ENCODE measurements at regions not wholly inside any gene's neighbourhood (a gene's known extent, or its start where the extent isn't known, plus 50 kb on each side); places are given as distances from the start of the nearest gene placed in this dataset.

- intact Hi-C loops (cut with micrococcal nuclease) = no loop called here
Observed at GRCh38 chr16:73544826-73545225, 496.9 kb upstream of the ZFHX3 start.

GRCh38 chr16:73543970-73544599 is 496.2 kb upstream of the ZFHX3 start:
- intact Hi-C loops (cut with micrococcal nuclease) = no loop called here

- intact Hi-C loops (cut with micrococcal nuclease) = no loop called here
Observed at GRCh38 chr16:73543331-73543969, 495.5 kb upstream of the ZFHX3 start.

- intact Hi-C loops (cut with micrococcal nuclease) = no loop called here
Observed at GRCh38 chr16:73542885-73543284, 495.0 kb upstream of the ZFHX3 start.

- intact Hi-C loops (cut with micrococcal nuclease) = no loop called here
Observed at GRCh38 chr16:73537921-73538320, 490.0 kb upstream of the ZFHX3 start.

GRCh38 chr16:73536931-73537330 is 489.0 kb upstream of the ZFHX3 start:
- intact Hi-C loops (cut with micrococcal nuclease) = no loop called here

GRCh38 chr16:73531021-73531420 is 483.1 kb upstream of the ZFHX3 start:
- intact Hi-C loops (cut with micrococcal nuclease) = no loop called here

- intact Hi-C loops (cut with micrococcal nuclease) = no loop called here
Observed at GRCh38 chr16:73530529-73530928, 482.6 kb upstream of the ZFHX3 start.

GRCh38 chr16:73529303-73530012 is 481.5 kb upstream of the ZFHX3 start:
- intact Hi-C loops (cut with micrococcal nuclease) = no loop called here

- intact Hi-C loops (cut with micrococcal nuclease) = no loop called here
Observed at GRCh38 chr16:73527187-73527586, 479.3 kb upstream of the ZFHX3 start.

- intact Hi-C loops (cut with micrococcal nuclease) = no loop called here
Observed at GRCh38 chr16:73526011-73526804, 478.3 kb upstream of the ZFHX3 start.

GRCh38 chr16:73523209-73523608 is 475.3 kb upstream of the ZFHX3 start:
- intact Hi-C loops (cut with micrococcal nuclease) = no loop called here

- intact Hi-C loops (cut with micrococcal nuclease) = no loop called here
Observed at GRCh38 chr16:73521499-73521898, 473.6 kb upstream of the ZFHX3 start.

GRCh38 chr16:73515616-73516015 is 467.7 kb upstream of the ZFHX3 start:
- intact Hi-C loops (cut with micrococcal nuclease) = no loop called here

- intact Hi-C loops (cut with micrococcal nuclease) = no loop called here
Observed at GRCh38 chr16:73510852-73511251, 462.9 kb upstream of the ZFHX3 start.

GRCh38 chr16:73506568-73507056 is 458.7 kb upstream of the ZFHX3 start:
- intact Hi-C loops (cut with micrococcal nuclease) = no loop called here

- intact Hi-C loops (cut with micrococcal nuclease) = no loop called here
Observed at GRCh38 chr16:73505577-73505976, 457.6 kb upstream of the ZFHX3 start.

- intact Hi-C loops (cut with micrococcal nuclease) = no loop called here
Observed at GRCh38 chr16:73504591-73505575, 457.0 kb upstream of the ZFHX3 start.

GRCh38 chr16:73503093-73503492 is 455.2 kb upstream of the ZFHX3 start:
- intact Hi-C loops (cut with micrococcal nuclease) = no loop called here

GRCh38 chr16:73499276-73499675 is 451.3 kb upstream of the ZFHX3 start:
- intact Hi-C loops (cut with micrococcal nuclease) = no loop called here

GRCh38 chr16:73485880-73486279 is 438.0 kb upstream of the ZFHX3 start:
- intact Hi-C loops (cut with micrococcal nuclease) = no loop called here
